ENCODE measurements at regions not wholly inside any gene's neighbourhood (a gene's known extent, or its start where the extent isn't known, plus 50 kb on each side); places are given as distances from the start of the nearest gene placed in this dataset.

GRCh38 chr10:110355141-110355831 lies 50.6 kb upstream of the SMNDC1 start:
- Mint-ChIP-seq H3K4me3 (peak overlapping the region; percentile 88), H3K36me3 (ENCODE audit: low read depth) (peaks cover 3% of the 10 kb centered on the region)

DNA sequence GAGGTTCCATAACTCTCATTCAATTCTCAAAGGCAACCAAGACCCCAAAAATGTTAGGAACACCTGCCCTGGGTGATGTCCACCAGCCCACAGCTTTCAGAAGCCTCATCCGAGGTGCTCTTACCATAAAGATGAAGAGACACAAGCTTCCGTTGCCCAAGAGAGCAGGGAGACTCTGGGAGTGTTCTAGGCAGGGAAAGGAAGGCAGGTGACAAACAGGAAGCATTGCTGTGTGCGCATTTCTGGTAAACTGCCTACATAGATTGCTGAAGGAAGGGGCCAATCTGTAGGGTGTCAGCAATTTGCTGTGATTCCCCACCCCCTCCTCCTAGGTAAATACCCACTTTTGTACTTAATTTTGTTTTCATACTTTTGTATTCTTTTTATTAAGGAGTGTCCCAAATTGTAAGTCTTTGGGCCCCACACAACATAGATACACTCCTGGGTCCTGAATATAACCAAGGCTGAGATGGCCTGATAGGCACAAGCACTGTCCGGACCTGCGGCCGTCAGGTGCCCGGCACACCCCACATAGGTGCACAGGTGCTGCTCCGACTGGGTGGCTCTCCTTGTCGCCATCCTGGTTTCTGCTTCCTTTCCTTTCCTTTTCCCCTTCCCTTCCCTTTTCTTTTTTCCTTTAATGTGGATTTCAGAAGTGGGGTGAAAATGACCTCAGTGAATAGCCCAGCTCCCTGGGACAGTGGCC lies 51.4 kb upstream of the SMNDC1 start:
- H3K36me3 Mint-ChIP-seq (ENCODE audit: low read depth) = peaks cover 3% of the 10 kb centered on the region
- peaks cover 67% of the 10 kb centered on the region for H3K4me1 Mint-ChIP-seq (ENCODE audit: low read depth)
- peaks cover 8% of the 10 kb centered on the region for H3K27me3 Mint-ChIP-seq (ENCODE audit: low read depth)
- H3K27ac Mint-ChIP-seq = peak overlapping the region; percentile 99
- H3K9me3 Mint-ChIP-seq = no peaks in the 10 kb centered on the region
- H3K4me3 Mint-ChIP-seq = peak overlapping the region; percentile 88

More at GRCh38 chr10:110355141-110355831, 50.6 kb upstream of the SMNDC1 start:
- peak overlapping the region; percentile 99 for H3K27ac Mint-ChIP-seq
- no peaks in the 10 kb centered on the region for H3K9me3 Mint-ChIP-seq
- peaks cover 63% of the 10 kb centered on the region for H3K4me1 Mint-ChIP-seq (ENCODE audit: low read depth)
- peaks cover 8% of the 10 kb centered on the region for H3K27me3 Mint-ChIP-seq (ENCODE audit: low read depth)

DNA sequence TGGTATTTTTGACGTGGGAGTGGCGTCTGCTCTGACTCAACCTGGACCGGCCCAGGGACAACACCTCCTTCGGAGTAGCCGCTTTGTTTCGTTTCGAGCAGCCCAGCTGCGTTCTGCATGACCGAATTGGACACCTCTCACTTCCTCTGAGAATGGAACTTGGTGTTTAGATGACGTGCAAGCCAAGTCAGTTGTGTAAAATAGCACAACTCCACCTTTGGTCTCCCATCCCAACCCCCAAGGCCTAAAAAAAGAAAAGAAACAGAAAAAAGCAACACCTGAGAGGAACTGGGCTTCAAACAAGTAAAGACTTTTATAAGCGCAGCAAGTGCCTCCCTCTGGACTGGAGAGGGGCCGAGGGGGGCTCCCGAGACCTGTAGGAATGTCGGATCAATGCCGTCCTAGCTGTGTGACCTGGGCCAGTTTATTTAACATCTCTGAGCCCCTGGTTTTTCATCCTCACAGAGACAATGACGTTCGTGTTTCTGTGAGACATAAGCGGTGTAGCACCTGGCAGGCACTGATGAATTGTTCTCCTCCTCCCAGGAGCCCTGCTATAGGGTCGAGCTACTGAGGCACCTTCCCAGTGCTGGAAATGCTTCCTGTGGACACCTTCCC lies 52.0 kb upstream of the SMNDC1 start:
- Mint-ChIP-seq H3K4me3 (peak overlapping the region; percentile 88), H3K27me3 (ENCODE audit: low read depth) (peaks cover 4% of the 10 kb centered on the region), H3K9me3 (no peaks in the 10 kb centered on the region), H3K27ac (peak overlapping the region; percentile 99), H3K4me1 (ENCODE audit: low read depth) (peaks cover 69% of the 10 kb centered on the region), H3K36me3 (ENCODE audit: low read depth) (peaks cover 1% of the 10 kb centered on the region)

- no peaks in the 10 kb centered on the region for H3K9me3 Mint-ChIP-seq
- H3K27me3 Mint-ChIP-seq (ENCODE audit: low read depth) = peaks cover under 1% of the 10 kb centered on the region
- peak overlapping the region; percentile 99 for H3K27ac Mint-ChIP-seq
- peak overlapping the region; percentile 65 for H3K4me3 Mint-ChIP-seq
- H3K36me3 Mint-ChIP-seq (ENCODE audit: low read depth) = peaks cover 1% of the 10 kb centered on the region
- peaks cover 70% of the 10 kb centered on the region for H3K4me1 Mint-ChIP-seq (ENCODE audit: low read depth)
Measured at GRCh38 chr10:110357252-110357780, 52.6 kb upstream of the SMNDC1 start.

DNA sequence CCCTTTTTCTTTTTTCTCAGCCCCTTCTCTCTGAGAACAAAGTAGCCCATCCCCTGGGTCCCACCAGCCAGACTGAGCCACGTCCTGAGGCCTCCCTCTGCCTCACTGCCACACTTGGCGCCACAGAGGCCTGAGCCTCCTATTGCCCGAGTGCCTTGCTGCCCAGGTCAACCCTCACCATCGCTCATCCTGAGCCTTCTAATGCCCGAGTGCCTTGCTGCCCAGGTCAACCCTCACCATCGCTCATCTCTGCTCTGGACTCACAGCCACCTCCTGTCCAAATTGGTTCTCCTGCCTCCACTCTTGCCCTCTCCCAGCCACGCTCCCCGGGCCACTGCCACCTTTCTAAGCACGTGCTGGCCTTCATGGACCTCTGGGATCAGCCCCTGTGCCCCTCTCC lies 53.2 kb upstream of the SMNDC1 start:
- peak overlapping the region; percentile 99 for H3K27ac Mint-ChIP-seq
- H3K36me3 Mint-ChIP-seq (ENCODE audit: low read depth) = peaks cover 1% of the 10 kb centered on the region
- H3K4me1 Mint-ChIP-seq (ENCODE audit: low read depth) = peaks cover 70% of the 10 kb centered on the region
- H3K4me3 Mint-ChIP-seq = peak overlapping the region; percentile 49
- H3K9me3 Mint-ChIP-seq = no peaks in the 10 kb centered on the region
- no peaks in the 10 kb centered on the region for H3K27me3 Mint-ChIP-seq (ENCODE audit: low read depth)

DNA sequence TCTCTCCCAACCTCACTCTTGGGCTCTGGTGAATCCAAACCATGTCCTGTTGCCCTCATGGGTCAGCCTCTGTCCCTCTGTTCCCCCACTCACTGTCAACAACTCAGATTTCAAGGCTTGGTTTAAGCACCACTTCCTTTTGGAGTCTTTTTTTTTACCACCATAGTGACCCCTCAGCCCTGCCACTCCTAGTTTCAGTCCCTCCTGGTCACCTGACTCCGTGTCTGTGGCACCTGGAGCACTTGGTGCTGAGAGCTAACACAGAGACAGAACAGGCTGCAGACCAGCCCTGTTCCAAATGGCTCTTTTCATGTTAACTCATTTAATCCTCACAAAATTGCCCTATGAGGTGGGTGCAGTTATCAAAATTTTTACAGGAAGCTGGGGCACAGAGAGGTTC lies 53.6 kb upstream of the SMNDC1 start:
- H3K4me1 Mint-ChIP-seq (ENCODE audit: low read depth) = peaks cover 72% of the 10 kb centered on the region
- peaks cover 1% of the 10 kb centered on the region for H3K36me3 Mint-ChIP-seq (ENCODE audit: low read depth)
- H3K27ac Mint-ChIP-seq = peak overlapping the region; percentile 99

DNA sequence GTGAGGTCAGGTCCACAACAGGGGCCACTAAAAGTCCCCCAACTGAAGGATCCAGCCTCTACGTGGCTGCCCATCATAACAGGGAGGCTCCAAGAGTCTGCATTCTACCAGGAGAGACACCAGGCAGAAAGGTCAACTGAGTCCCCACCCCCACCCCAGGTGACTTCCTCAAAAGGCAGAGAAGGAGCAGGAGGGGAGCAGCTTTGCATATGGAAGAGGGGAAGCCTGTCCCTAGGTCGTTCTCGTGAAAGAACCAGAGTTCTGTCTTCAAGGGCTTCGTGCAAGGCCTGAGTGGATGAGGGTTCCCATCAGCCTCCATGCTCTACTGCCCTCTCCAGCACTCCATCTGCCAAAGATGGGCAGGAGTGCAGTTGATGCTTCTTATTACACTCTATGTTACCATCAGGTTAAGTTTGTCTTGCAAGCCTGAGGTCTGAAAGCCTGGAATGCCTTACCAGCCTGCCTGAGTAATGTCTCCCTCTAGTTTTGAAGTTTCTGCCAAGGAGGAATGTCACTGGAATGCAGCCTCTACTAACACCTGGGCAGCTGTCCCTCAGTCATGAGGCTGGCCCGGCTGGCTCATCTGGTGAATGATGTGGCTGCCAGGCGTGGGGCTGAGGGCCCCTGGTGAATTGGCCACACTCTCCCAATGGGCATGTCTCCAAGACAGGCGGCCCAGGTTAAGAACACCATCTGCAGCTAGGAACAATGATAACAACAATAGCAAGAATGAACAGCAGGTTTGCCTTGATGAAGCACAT lies 54.3 kb upstream of the SMNDC1 start:
- no peaks in the 10 kb centered on the region for H3K9me3 Mint-ChIP-seq
- H3K4me3 Mint-ChIP-seq = no peak overlapping the region
- peaks cover 4% of the 10 kb centered on the region for H3K36me3 Mint-ChIP-seq (ENCODE audit: low read depth)
- H3K4me1 Mint-ChIP-seq (ENCODE audit: low read depth) = peaks cover 71% of the 10 kb centered on the region
- no peaks in the 10 kb centered on the region for H3K27me3 Mint-ChIP-seq (ENCODE audit: low read depth)
- peak overlapping the region; percentile 17 for H3K27ac Mint-ChIP-seq

More for the DNA sequence above, 53.6 kb upstream of the SMNDC1 start:
- Mint-ChIP-seq H3K4me3 (peak overlapping the region; percentile 49), H3K27me3 (ENCODE audit: low read depth) (no peaks in the 10 kb centered on the region), H3K9me3 (no peaks in the 10 kb centered on the region)

- Mint-ChIP-seq H3K27ac (peak overlapping the region; percentile 12), H3K4me3 (no peak overlapping the region), H3K36me3 (ENCODE audit: low read depth) (peaks cover 4% of the 10 kb centered on the region), H3K4me1 (ENCODE audit: low read depth) (peaks cover 64% of the 10 kb centered on the region), H3K9me3 (no peaks in the 10 kb centered on the region), H3K27me3 (ENCODE audit: low read depth) (no peaks in the 10 kb centered on the region)
Measured at GRCh38 chr10:110360857-110361474, 56.2 kb upstream of the SMNDC1 start.

DNA sequence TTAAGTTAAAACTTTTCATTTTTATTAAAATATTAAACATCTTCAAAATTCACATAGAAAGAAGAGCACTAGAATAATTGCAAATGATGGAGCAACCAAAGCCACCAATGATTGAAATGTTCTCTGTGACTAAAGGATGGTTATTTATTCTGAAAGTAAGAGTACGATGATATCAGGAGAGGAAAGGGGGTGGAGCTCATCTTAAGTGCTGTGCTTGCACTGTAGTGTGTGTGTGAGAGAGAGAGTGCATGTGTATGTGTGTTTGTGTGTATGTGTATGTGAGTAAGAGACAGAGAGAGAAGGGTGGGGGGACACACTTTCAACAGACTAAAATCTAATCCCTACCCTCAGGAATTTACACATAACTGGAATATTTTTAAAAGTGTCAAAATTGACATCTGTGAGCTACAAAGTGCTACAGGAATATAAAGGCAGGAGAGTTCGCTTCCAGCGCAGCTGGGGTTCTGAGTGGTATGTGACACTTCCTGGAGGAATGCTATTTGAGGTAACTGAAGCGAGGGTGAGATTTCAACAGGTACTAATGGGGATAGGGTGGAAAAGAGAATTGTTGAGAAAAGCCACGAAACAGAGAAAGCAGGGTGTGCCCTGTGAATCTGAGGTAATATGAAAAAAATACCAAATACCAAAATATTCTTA lies 57.2 kb upstream of the SMNDC1 start:
- Mint-ChIP-seq H3K27ac (peak overlapping the region; percentile 15), H3K27me3 (ENCODE audit: low read depth) (no peaks in the 10 kb centered on the region), H3K4me3 (peak overlapping the region; percentile 8)

GRCh38 chr10:110363572-110364411 lies 59.1 kb upstream of the SMNDC1 start:
- Mint-ChIP-seq H3K27me3 (ENCODE audit: low read depth) (no peaks in the 10 kb centered on the region), H3K4me3 (no peak overlapping the region), H3K36me3 (ENCODE audit: low read depth) (peaks cover 4% of the 10 kb centered on the region), H3K27ac (peak overlapping the region; percentile 42), H3K4me1 (ENCODE audit: low read depth) (peaks cover 64% of the 10 kb centered on the region), H3K9me3 (no peaks in the 10 kb centered on the region)

More for the DNA sequence above, 57.2 kb upstream of the SMNDC1 start:
- peaks cover 4% of the 10 kb centered on the region for H3K36me3 Mint-ChIP-seq (ENCODE audit: low read depth)
- no peaks in the 10 kb centered on the region for H3K9me3 Mint-ChIP-seq
- peaks cover 62% of the 10 kb centered on the region for H3K4me1 Mint-ChIP-seq (ENCODE audit: low read depth)

- H3K27ac Mint-ChIP-seq = peak overlapping the region; percentile 27
- peaks cover 3% of the 10 kb centered on the region for H3K36me3 Mint-ChIP-seq (ENCODE audit: low read depth)
- H3K4me1 Mint-ChIP-seq (ENCODE audit: low read depth) = peaks cover 60% of the 10 kb centered on the region
Measured at GRCh38 chr10:110364531-110364937, 59.8 kb upstream of the SMNDC1 start.

GRCh38 chr10:110365356-110366143 lies 60.8 kb upstream of the SMNDC1 start:
- no peaks in the 10 kb centered on the region for H3K27me3 Mint-ChIP-seq (ENCODE audit: low read depth)
- peaks cover 60% of the 10 kb centered on the region for H3K4me1 Mint-ChIP-seq (ENCODE audit: low read depth)
- H3K4me3 Mint-ChIP-seq = no peak overlapping the region
- no peaks in the 10 kb centered on the region for H3K9me3 Mint-ChIP-seq
- peaks cover 3% of the 10 kb centered on the region for H3K36me3 Mint-ChIP-seq (ENCODE audit: low read depth)
- H3K27ac Mint-ChIP-seq = peak overlapping the region; percentile 58

More at GRCh38 chr10:110364531-110364937, 59.8 kb upstream of the SMNDC1 start:
- no peak overlapping the region for H3K4me3 Mint-ChIP-seq
- no peaks in the 10 kb centered on the region for H3K27me3 Mint-ChIP-seq (ENCODE audit: low read depth)
- no peaks in the 10 kb centered on the region for H3K9me3 Mint-ChIP-seq

All from T-helper 1 cell treated with Interleukin-12 subunit alpha and Interleukin-12 subunit beta and Interleukin-4 antibody, amounts not matched to agents 30 μg/mL and 1 μg/mL, for 36 hours (primary cell).